ENCODE measurements at regions not wholly inside any gene's neighbourhood (a gene's known extent, or its start where the extent isn't known, plus 50 kb on each side); places are given as distances from the start of the nearest gene placed in this dataset.

- Histone ChIP-seq H4K20me1 (ENCODE audit: control insufficient read depth, extremely low read depth, insufficient read depth, low read length) (no peaks in the 10 kb centered on the region), H2AFZ (ENCODE audit: control insufficient read depth, low read length) (no peak overlapping the region), H3K27me3 (ENCODE audit: control insufficient read depth, extremely low read depth, insufficient read depth, low read length) (no peaks in the 10 kb centered on the region), H3K9me1 (ENCODE audit: control insufficient read depth, extremely low read depth, insufficient read depth, low read length) (no peaks in the 10 kb centered on the region), H3K79me2 (ENCODE audit: control insufficient read depth, insufficient read depth, low read length) (no peaks in the 10 kb centered on the region), H3K9me3 (ENCODE audit: control insufficient read depth, low read depth, low read length) (peaks cover 4% of the 10 kb centered on the region), H3K4me3 (ENCODE audit: control insufficient read depth in 2 of 3, extremely low read depth in 1 of 3, insufficient read depth in 2 of 3, low read depth in 1 of 3, low read length in 3 of 3) (no peak overlapping the region), H3K4me2 (ENCODE audit: control insufficient read depth, extremely low read depth, insufficient read depth, low read depth, low read length) (no peak overlapping the region), H3K9ac (ENCODE audit: control insufficient read depth, extremely low read depth, insufficient read depth, low read length) (no peak overlapping the region), H3K27ac (ENCODE audit: control insufficient read depth, insufficient read depth, low read length) (no peak overlapping the region), H3K4me1 (ENCODE audit: control insufficient read depth, extremely low read depth, insufficient read depth, low read length) (no peaks in the 10 kb centered on the region), H3K36me3 (ENCODE audit: control insufficient read depth in 2 of 2, extremely low read depth in 1 of 2, insufficient read depth in 2 of 2, low read length in 2 of 2) (no peaks in the 10 kb centered on the region)
- TF ChIP-seq EZH2 (IDR thresholded peaks at IDR 0.05; ENCODE audit: low read length) (no peak), CTCF (optimal IDR thresholded peaks at IDR 0.05 in 1 of 3, IDR thresholded peaks at IDR 0.05 in 1 of 3, conservative IDR thresholded peaks at IDR 0.05 in 1 of 3; ENCODE audit: extremely low read depth in 1 of 3, insufficient read depth in 2 of 3, low read length in 3 of 3) (no peak)
- dilution Hi-C loops (cut with MboI; ENCODE audit: extremely low pct_ligation_motif_present, low sequenced_read_pairs) = no loop called here
- DNase-seq (ENCODE audit: low read depth, low spot score) = no peak
- FAIRE-seq = no peak
These were observed 1350.3 kb downstream of the ROBO2 start for GRCh38 chr3:78390221-78390620.

DNA sequence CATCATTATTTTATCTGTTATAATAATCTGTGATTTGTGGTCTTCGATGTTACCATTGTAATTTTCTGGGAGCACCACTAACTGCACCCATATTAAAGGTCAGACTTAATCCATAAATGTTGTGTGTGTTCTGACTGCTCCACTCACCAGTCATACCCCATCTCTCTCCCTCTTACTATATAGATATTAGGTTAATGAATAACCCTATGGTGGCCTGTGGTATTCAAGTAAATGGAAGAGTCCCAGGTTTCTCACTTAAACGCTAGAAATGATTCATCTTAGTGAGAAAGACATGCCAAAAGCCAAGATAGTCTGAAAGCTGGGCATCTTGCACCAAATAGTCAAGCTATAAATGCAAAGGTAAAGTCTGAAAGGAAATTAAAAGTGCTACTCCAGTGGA lies 1358.5 kb downstream of the ROBO2 start:
- no peaks in the 10 kb centered on the region for H3K9me1 ChIP-seq (ENCODE audit: control insufficient read depth, extremely low read depth, insufficient read depth, low read length)
- FAIRE-seq (no peak), DNase-seq (ENCODE audit: low read depth, low spot score) (no peak)
- H3K79me2 ChIP-seq (ENCODE audit: control insufficient read depth, insufficient read depth, low read length) = no peaks in the 10 kb centered on the region
- no peak overlapping the region for H2AFZ ChIP-seq (ENCODE audit: control insufficient read depth, low read length)
- H3K4me1 ChIP-seq (ENCODE audit: control insufficient read depth, extremely low read depth, insufficient read depth, low read length) = peaks cover 7% of the 10 kb centered on the region
- no peaks in the 10 kb centered on the region for H3K9me3 ChIP-seq (ENCODE audit: control insufficient read depth, low read depth, low read length)
- dilution Hi-C loops (cut with MboI; ENCODE audit: extremely low pct_ligation_motif_present, low sequenced_read_pairs) = no loop called here
- H3K36me3 ChIP-seq (ENCODE audit: control insufficient read depth in 2 of 2, extremely low read depth in 1 of 2, insufficient read depth in 2 of 2, low read length in 2 of 2) = no peaks in the 10 kb centered on the region
- no peaks in the 10 kb centered on the region for H4K20me1 ChIP-seq (ENCODE audit: control insufficient read depth, extremely low read depth, insufficient read depth, low read length)
- no peak overlapping the region for H3K27ac ChIP-seq (ENCODE audit: control insufficient read depth, insufficient read depth, low read length)
- H3K4me2 ChIP-seq (ENCODE audit: control insufficient read depth, extremely low read depth, insufficient read depth, low read depth, low read length) = no peak overlapping the region
- no peak overlapping the region for H3K4me3 ChIP-seq (ENCODE audit: control insufficient read depth in 2 of 3, extremely low read depth in 1 of 3, insufficient read depth in 2 of 3, low read depth in 1 of 3, low read length in 3 of 3)
- no peak for TF ChIP-seq CTCF (optimal IDR thresholded peaks at IDR 0.05 in 1 of 3, IDR thresholded peaks at IDR 0.05 in 1 of 3, conservative IDR thresholded peaks at IDR 0.05 in 1 of 3; ENCODE audit: extremely low read depth in 1 of 3, insufficient read depth in 2 of 3, low read length in 3 of 3)
- H3K27me3 ChIP-seq (ENCODE audit: control insufficient read depth, extremely low read depth, insufficient read depth, low read length) = no peaks in the 10 kb centered on the region
- no peak overlapping the region for H3K9ac ChIP-seq (ENCODE audit: control insufficient read depth, extremely low read depth, insufficient read depth, low read length)

All from keratinocyte (primary cell).